ENCODE measurements at regions not wholly inside any gene's neighbourhood (a gene's known extent, or its start where the extent isn't known, plus 50 kb on each side); places are given as distances from the start of the nearest gene placed in this dataset.

GRCh38 chr7:98565103-98565502 is 52.0 kb upstream of the NPTX2 start:
- DNase-seq (ENCODE audit: low spot score), result no peak

- DNase-seq (ENCODE audit: low spot score), result no peak
These were observed 54.1 kb upstream of the NPTX2 start for GRCh38 chr7:98562871-98563495.

GRCh38 chr7:98562381-98562823 is 54.7 kb upstream of the NPTX2 start:
- no peak for DNase-seq (ENCODE audit: low spot score)

- no peak for DNase-seq (ENCODE audit: low spot score)
These were observed 57.1 kb upstream of the NPTX2 start for GRCh38 chr7:98559958-98560357.

- DNase-seq (ENCODE audit: low spot score), result no peak
These were observed 57.9 kb upstream of the NPTX2 start for GRCh38 chr7:98559219-98559618.

GRCh38 chr7:98557538-98558031 is 59.5 kb upstream of the NPTX2 start:
- DNase-seq (ENCODE audit: low spot score), result no peak

- no peak for DNase-seq (ENCODE audit: low spot score)
These were observed 60.8 kb upstream of the NPTX2 start for GRCh38 chr7:98556288-98556687.

- DNase-seq (ENCODE audit: low spot score), result no peak
These were observed 61.7 kb upstream of the NPTX2 start for GRCh38 chr7:98555403-98555802.

- DNase-seq (ENCODE audit: low spot score), result no peak
These were observed 63.4 kb upstream of the NPTX2 start for GRCh38 chr7:98553666-98554065.

GRCh38 chr7:98551611-98552273 is 65.3 kb upstream of the NPTX2 start:
- DNase-seq (ENCODE audit: low spot score), result no peak

GRCh38 chr7:98548971-98549370 is 68.1 kb upstream of the NPTX2 start:
- DNase-seq (ENCODE audit: low spot score), result no peak

GRCh38 chr7:98548370-98548769 is 68.7 kb upstream of the NPTX2 start:
- DNase-seq (ENCODE audit: low spot score), result no peak

GRCh38 chr7:98541101-98541500 is 76.0 kb upstream of the NPTX2 start:
- DNase-seq (ENCODE audit: low spot score), result no peak

- no peak for DNase-seq (ENCODE audit: low spot score)
These were observed 77.2 kb upstream of the NPTX2 start for GRCh38 chr7:98539865-98540264.

GRCh38 chr7:98536803-98537202 is 80.3 kb upstream of the NPTX2 start:
- no peak for DNase-seq (ENCODE audit: low spot score)

- DNase-seq (ENCODE audit: low spot score), result no peak
These were observed 82.6 kb upstream of the NPTX2 start for GRCh38 chr7:98534493-98534892.

GRCh38 chr7:98531717-98532116 is 85.4 kb upstream of the NPTX2 start:
- DNase-seq (ENCODE audit: low spot score), result no peak

- no peak for DNase-seq (ENCODE audit: low spot score)
These were observed 89.0 kb upstream of the NPTX2 start for GRCh38 chr7:98528079-98528478.

- no peak for DNase-seq (ENCODE audit: low spot score)
These were observed 91.0 kb upstream of the NPTX2 start for GRCh38 chr7:98526059-98526458.

- DNase-seq (ENCODE audit: low spot score), result no peak
These were observed 95.9 kb upstream of the NPTX2 start for GRCh38 chr7:98521089-98521692.

- no peak for DNase-seq (ENCODE audit: low spot score)
These were observed 96.6 kb upstream of the NPTX2 start for GRCh38 chr7:98520356-98520951.

GRCh38 chr7:98518159-98518947 is 98.7 kb upstream of the NPTX2 start:
- DNase-seq (ENCODE audit: low spot score), result no peak
